NCI-H460 (cell line): ENCODE measurements at regions not wholly inside any gene's neighbourhood (a gene's known extent, or its start where the extent isn't known, plus 50 kb on each side); places are given as distances from the start of the nearest gene placed in this dataset.

ENCODE experiments used
- DNase-seq: peaks from one replicate; pipeline ENCODE4 v3.0.0-alpha.2; 2016; ENCODE audit warnings: low read depth; ENCODE audit errors: extremely low read depth

DNA sequence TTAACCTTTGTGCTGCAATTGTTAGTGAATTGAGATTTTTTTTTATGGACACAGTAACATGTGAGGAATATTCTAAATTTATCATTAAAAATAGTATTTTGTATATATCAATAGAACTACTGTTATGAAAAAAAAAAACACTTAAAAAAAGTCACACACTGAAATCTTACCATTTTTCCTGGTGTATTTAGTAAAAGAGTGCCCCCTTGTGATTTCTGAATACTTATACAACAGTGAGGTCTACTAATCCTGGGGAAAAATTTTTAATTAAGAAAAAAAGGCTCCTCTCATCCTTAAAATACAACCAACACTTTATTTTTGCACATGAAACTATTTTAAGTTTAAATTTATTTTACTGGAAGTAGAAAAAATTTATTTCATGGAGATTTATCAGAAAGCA, 56.4 kb upstream of the SPOCK3 start:
- peak; percentile 11 for DNase-seq

DNA sequence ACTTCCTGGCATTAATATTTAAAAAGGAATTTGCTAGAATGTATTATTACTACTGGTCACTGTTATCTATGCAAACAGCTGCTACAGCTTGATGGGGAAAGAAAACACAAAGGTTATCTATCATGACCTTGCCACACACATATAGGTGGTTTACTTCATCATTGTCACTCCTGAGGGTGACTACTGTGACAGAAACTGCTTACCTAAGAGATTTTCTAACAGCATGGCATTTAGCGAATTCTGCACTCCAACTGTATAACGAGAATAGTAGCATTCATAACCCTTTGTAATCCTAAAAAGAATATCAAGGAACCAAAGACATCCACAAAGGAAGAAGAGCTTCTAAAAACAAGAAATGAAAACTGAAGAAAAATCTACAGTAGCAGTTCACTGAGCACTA, 74.6 kb upstream of the SPOCK3 start:
- DNase-seq: no peak

DNA sequence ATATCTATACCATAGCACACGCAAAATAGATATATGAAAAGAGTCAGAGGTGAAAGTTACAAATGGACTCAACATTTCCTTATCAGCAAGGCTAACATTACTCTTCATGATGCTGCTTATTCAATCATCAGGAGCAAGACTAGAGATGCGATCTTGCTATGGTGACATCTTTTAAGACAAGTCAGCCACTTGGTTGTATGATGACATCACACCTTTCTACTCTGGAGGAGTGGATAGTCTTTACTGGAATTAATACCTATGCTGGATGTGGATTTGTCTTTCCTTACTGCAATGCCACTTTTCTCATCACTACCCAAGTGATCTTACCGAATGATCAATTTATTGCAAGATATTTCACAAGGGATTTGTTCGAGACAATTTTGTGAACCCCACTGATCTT, 87.0 kb upstream of the SPOCK3 start:
- no peak for DNase-seq

- DNase-seq: no peak
Measured at GRCh38 chr4:167339781-167340180, 105.5 kb upstream of the SPOCK3 start.

DNA sequence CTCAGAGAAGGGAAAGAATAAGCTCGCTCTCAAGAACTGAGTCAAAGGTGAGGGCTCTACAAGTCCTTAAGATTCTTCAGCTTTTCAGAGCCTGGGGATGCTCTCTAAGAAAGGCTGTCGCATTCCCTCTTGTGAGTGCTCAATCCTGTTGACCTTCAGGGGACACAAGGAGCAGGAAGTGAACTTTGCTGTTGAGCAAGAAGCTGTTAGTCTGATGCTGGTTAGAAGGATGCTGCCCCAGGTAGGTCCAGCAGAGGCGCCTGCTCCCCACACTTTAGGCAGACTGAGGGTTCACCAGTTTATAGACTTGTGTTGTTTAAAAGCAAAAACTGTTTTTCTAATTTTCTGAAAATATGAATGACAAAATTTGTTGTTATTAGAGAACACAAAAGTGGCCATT, 125.4 kb upstream of the SPOCK3 start:
- DNase-seq: no peak

DNA sequence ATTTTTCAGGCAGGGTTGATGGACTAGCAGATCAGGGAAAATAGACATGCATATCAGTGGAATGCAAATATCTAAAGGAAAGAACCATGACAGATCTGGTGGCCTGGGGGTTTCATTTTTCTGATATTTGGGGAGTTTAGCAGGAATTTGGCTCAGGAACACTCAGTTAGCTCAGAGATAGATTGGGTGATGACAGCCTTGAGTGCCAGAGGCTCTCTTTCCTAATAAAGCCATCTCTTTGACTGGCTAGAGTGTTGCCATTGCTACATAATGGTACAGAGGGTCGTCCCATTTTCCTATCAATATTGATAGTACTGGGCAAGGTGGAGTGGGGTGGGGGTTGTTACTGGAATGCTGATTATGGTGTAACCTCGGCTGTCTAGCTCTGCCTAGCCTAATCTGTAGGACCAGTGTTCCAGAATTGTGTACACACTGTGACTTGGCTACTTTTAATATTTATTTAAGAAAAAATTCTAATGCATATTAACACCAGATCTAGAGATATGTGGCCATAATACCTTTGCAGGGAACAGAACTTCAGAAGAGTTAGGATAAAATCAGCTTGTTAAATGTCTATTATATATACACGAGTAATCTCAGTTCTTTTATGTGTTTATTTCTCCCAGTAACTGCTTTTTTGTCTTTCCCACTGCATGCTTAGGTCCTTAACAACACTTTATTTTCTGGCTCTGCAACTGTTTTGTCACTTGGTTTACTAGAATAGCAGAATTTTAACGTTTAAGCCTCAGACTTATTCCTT, 145.0 kb upstream of the SPOCK3 start:
- DNase-seq: no peak

DNA sequence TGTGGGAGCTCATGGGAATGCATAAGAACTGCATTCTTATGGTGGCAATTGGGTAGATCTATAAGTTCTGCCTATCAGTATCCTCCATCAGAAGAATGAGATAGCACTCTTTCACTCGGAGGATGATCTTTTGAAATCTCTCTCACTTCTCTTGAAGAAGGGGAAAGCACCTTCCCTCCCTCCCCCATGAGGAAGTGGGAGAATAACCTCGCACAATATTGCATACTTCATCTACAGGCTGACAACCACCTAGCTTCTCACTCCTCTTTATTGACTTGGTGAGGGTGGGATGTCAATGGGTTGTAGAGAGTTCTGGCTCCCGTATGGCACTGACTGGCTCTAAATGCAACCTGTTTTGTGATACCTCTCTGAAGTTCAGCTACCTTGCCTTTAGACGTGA, 146.7 kb upstream of the SPOCK3 start:
- no peak for DNase-seq

- DNase-seq: no peak
Measured at GRCh38 chr4:167383291-167383690, 149.0 kb upstream of the SPOCK3 start.

- DNase-seq: no peak
Measured at GRCh38 chr4:167397586-167397985, 163.3 kb upstream of the SPOCK3 start.

DNA sequence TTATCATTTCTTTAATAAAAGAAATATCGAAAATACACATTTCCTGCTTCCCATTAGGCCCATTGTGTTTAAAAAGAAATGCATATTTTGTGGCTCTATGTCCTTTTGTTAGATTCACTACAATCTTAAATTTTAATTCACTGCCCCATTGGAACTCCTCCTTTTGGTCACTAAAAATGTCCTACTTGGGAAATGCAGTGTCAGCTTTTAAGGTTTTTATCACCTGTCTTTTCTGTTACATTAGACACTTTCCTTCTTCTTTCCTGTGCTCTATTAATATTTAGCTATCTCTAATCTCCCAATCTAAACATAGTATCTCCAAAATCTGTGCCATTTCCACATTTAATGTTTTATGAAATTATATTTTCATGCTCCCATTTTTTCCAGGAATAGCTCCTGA, 164.9 kb upstream of the SPOCK3 start:
- DNase-seq: no peak

DNA sequence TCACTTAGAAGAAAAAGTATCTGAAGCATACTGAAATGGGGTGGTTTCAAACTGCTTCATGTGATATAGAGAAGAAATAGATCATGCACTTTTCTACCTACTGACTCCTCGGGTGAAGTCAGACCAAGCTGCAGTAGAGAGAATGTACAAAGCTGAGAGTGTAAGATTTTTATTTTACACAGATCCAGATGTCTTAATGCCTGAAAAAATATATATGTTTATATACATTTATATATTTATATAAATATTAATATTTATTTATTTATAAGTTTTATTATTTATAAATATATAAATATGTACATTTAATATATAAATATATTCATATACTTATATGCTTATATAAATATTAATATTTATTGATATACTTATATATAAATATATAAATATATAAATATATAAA, 171.9 kb upstream of the SPOCK3 start:
- no peak for DNase-seq

DNA sequence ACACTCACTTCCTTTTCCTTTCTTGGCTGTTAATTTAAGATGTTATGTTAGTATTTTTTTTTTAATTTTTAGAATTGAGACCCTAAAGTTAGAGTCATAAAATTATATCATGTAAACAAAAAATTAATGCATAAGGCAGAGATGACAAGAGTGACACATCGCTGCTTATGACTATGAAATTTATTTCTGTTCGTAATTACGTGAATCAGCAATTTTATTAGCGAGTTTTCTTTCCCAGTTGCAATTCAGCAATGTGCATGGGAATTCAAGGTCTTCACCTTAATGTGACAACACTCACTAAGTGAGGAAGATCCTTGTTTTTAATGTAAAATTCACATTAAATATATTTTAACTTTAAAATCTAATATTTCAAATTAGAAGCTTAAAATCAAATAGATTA, 181.2 kb upstream of the SPOCK3 start:
- no peak for DNase-seq

DNA sequence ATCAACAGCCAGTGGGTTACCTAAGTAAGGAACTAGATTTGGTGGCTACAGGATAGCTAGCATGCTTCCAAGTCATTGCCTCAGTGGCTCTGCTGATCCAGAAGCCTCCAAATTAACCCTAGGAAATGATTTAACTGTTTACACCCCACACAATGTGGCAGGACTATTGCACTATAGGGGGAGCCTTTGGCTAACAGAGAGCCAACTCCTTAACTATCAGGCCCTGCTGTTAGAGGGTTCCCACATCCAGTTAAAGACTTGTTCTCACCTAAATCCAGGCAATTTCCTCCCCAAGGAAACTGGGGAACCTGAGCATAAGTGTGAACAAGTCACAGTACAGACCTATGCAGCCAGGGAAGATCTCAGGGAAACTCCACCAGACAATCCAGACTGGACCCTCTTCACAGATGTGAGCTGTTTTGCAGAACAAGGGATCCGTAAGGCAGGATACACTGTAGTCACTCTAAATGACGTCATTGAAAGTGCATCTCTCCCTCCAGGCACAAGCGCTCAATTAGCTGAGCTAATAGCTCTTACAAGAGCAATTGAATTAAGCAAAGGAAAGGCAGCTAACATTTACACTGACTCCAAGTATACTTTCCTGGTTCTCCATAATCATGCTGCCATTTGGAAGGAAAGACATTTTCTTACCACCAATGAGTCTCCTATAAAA, 185.3 kb upstream of the SPOCK3 start:
- no peak for DNase-seq

DNA sequence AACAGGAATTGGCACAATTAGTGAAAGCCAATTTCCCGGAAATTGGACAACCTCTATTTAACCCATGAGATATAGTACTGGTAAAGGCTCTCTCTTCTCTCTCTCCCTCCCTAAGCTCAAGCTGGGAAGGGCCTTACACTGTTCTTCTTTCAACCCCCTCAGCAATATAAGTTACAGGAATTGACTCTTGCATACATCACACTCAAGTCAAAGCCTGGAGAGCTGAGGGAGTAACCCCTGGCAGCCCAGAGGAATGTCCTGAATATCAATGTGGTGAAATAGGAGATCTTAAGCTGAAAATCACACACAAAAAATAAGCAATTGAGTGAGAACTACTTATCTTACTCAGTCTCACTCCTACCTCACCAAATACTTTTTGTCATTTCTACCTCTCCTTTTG, 186.9 kb upstream of the SPOCK3 start:
- no peak for DNase-seq

GRCh38 chr4:167424341-167425256, 190.3 kb upstream of the SPOCK3 start:
- no peak for DNase-seq

DNA sequence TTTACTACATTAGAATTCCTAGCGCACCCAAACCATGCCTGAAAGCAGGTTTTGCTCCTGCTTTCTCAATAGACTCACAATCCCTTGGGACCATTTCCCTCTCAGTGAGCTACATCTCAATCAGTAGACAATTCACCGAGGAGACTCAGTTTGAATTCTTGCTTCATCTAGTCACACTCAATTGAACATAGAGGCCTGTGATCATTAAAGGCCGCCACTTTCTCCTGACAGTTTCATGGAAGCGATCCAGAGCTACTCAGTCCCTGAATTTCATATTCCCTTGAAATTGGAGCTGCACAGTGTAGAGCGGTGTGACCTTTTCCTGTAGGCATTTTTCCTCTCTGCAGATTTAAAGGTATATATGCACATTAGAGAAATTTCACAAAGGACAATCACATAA, 193.9 kb upstream of the SPOCK3 start:
- DNase-seq: no peak

DNA sequence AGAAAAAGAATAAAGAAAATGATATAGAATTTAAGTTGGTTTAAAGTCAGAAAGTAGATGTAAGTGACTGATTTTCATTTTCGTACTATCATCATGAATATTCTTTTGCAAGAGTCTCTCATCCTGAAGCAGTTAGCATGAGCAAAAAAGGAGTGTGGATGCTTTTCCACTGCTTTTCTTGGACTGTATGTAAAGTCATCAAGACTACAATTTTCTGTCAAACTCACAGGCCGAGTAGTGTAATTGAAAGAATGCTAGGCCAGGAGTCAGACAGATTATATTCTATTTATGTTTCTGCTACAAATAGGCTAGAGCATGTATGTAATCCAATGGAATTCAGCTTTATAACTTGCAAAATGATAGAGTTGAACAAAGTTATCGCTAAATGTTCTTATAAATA, 197.1 kb upstream of the SPOCK3 start:
- no peak for DNase-seq

- DNase-seq: no peak
Measured at GRCh38 chr4:167435786-167436185, 201.5 kb upstream of the SPOCK3 start.

DNA sequence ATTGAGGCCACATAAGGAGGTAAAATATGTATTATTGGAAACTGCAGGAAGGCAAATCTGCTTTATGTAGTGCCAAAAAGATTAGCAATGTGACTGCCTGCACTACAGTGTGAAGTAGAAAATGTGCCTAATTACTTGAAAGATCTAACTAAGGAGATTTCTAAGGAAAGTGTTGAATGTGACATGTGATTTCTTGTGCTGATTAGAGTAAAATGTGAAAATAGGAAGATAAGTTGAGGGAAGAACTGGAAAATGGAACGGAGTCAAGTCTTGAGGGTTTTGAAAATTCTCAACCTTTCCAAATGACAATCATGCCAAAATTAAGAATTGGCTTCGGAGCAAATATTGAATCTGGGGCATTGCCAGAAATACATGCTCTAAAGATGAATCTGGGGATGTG, 209.5 kb upstream of the SPOCK3 start:
- DNase-seq: no peak

DNA sequence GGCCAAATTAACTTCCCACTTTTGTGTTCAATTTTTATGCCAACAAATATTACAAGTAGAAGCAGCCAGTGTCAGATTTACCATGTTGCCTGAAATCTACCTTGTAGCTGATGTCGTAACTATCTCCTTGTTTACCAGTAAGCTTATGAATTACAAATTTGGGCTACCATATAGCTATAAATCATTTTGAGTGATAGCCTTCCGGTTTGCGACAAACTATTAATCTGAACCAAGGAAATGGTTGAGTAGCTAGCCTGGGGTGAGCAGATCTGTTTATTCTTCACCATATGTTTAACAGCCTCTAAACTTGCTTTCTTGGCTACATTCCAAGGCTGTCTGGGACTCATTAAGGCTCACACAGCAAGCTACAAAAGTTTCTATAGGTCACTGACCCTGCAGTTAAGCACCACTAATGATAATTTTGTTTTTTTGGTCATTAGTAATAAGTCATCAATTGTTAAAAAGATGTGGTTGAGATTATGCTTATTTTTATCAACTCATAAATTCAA, 218.7 kb upstream of the SPOCK3 start:
- no peak for DNase-seq

DNA sequence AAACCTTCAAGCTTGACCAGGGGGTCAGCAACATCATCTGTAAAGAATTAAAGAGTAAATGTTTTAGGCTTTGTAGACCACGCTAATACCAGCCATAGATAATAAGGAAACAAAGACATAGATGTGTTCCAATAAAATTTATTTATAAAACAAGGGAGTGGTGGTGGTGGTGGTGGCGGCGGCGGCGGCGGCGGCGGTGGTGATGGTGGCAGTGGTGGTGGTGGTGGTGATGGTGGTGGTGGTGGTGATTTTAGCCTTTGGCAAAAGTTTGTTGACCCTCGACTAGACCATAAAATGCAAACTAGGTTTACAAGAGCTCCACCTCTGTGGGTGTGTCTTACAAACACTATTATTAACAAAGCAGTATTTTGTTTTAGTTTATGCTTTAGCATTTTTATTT, 222.3 kb upstream of the SPOCK3 start:
- no peak for DNase-seq
